NCI-H1694 (cell line): ENCODE measurements at regions not wholly inside any gene's neighbourhood (a gene's known extent, or its start where the extent isn't known, plus 50 kb on each side); places are given as distances from the start of the nearest gene placed in this dataset.
"Not testable (repeated sequence)": the region's sequence is repeated elsewhere in the genome, so short reads cannot be mapped to it uniquely, and the experiment has no call there.

ENCODE experiments used
- DNase-seq: peaks from one replicate; lab custom pipeline; 2025; lab: John Stamatoyannopoulos, UW

DNA sequence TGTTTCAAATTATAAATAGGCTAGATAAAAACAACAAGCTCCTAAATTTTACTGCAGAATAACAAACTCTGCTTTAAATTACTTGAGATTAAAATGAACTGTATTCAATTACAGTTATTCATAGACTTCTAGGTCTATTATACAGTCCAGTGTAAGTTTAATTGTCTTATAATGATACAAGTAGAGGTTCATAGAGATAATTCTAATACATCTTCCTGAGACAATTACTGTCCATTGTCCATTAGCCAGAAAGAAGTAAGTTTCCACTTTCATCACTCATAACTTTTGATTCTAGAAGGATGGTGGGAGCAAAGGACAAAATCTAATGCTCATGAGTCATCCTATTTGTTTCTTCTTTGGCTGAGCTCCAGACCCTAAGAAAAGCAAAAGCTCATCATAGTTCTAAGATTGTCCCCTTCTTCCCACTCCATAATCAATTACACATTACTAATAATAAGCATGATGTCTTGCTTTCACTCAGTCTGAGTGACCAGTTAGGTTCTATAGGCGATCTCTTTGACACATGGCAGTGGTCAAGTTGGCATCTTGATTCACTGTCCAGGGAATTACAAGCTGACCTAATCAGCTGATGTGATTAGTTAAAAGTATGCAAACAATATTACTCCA, 502.5 kb upstream of the IZUMO3 start:
- DNase-seq = no peak

GRCh38 chr9:25045469-25045868, 499.8 kb upstream of the IZUMO3 start:
- not testable (repeated sequence) for DNase-seq

DNA sequence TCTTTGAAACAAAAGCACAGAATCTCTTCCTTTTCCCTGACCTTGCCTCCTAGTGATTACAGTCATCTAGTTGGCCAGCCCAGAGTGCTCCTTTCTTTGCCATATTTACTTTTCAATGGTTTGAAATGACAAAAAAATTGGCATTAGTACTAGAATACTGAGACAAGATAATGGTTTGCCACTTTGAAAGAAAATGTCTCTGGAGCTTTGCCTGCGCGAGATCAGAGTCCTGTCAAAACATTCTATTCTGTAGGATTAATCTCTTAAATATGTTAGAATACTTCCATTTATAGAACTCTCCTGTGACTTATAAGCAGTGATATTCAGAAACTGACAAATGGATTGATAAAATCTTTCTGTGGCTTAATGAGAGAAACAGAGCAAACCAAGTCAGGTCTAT, 484.0 kb upstream of the IZUMO3 start:
- no peak for DNase-seq

GRCh38 chr9:25025686-25026085, 480.0 kb upstream of the IZUMO3 start:
- DNase-seq = no peak

DNA sequence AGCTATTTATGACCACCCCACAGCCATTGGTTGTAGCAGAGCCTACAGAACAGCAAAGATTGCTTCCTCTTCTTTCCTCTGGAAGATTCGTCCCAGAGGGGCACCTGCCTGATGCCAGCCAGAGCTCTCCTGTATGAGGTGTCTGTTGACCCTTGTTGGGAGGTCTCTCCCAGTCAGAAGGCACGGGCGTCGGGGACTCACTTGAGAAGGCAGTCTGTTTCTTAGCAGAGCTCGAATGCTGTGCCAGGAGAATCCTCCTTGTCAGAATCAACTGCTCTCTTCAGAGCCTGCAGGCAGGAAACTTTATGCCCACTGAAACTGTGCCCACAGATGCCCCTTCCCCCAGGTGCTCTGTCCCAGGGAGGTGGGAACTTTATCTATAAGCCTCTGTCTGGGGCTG, 479.5 kb upstream of the IZUMO3 start:
- DNase-seq = no peak

DNA sequence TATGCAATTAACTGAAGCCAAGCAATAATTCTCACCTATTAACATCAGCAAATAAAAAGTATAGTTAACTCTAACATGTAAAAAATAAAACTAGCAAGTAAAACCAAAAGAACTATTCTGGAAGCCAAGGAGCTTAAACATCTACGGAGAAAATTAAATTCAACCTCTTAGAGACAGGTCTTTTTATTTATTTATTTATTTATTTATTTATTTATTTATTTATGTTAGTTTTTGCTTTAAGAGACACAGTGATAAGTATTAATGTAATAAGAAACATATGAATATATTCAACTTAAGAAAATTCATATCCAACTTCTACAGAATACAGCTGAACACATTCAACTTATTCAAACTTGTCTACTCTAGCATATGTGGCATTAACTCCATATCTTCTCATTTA, 472.1 kb upstream of the IZUMO3 start:
- no peak for DNase-seq

- no peak for DNase-seq
These were observed 464.4 kb upstream of the IZUMO3 start for GRCh38 chr9:25010027-25010662.

DNA sequence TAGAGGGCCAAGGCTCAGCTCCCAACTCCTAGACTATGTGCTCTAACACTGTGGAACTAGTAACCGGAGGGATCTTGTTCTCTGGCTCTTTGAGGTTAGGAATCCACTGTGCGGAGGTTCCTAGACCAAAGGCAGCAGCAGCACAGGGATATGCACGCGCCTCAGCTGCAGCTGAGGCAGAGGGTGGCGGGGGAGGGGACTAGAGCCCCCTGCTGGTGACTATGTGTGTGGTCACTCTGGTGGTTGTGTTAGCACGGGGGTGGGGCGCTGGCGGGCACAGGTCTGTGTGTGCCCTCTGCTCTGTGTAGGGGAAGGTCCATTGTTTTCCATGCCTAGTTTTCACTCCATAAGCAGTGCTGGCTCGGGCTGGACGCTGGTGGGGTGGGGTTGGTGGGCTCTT, 458.0 kb upstream of the IZUMO3 start:
- DNase-seq = no peak

DNA sequence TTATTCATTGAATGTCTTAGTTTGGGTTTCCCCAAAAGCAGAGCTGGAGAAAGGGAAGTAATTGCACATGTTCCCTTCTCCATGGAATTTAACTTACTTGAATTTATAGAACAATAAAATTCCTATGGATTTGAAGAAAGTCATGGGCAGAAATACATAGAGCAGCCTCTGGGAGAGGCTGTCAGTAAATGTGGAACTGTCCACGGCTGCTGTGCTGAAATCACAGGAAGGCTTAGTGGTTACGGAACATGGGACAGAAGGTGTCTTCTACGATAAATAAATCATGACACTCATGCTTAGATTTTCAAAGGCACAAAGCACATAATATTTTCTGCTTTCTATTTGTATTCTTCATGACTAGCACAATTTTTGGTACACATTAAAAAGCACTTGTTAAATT, 440.6 kb upstream of the IZUMO3 start:
- DNase-seq = no peak

DNA sequence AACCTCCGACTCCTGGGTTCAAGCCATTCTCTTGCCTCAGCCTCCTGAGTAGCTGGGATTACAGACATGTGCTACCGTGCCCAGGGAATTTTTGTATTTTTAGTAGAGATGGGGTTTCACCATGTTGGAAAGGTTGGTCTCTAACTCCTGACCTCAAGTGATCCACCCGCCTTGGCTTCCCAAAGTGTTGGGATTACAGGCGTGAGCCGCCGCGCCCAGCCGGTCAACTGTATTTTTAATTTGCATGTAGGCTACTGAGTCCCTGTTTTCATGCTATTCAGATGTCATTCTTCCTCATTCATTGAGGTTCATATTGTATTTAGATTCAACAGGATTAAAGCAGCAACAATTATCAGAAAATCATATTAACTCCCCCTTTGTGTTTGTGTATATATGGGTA, 425.1 kb upstream of the IZUMO3 start:
- DNase-seq = not testable (repeated sequence)

GRCh38 chr9:24961762-24962161, 416.1 kb upstream of the IZUMO3 start:
- peak; percentile 78 for DNase-seq

DNA sequence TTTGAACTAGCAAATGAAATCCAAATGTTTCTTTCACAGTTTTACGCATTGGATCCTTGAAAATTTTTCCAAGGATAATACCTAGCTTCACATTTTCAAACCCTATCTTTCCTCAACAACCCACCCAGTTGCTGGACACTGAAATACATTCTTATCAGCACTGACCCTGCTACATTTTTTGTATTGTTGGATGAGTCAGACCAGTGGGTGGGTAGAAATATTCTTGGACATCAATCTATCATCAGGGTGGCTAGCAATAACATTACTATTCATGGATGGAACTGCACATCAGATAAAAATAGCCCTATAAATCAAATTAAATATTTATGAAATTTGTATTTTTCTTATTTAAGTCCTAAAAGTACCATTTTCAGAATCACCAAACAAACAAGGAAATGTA, 407.4 kb upstream of the IZUMO3 start:
- DNase-seq = no peak

- DNase-seq = peak; percentile 85
These were observed 393.6 kb upstream of the IZUMO3 start for GRCh38 chr9:24939109-24939850.

DNA sequence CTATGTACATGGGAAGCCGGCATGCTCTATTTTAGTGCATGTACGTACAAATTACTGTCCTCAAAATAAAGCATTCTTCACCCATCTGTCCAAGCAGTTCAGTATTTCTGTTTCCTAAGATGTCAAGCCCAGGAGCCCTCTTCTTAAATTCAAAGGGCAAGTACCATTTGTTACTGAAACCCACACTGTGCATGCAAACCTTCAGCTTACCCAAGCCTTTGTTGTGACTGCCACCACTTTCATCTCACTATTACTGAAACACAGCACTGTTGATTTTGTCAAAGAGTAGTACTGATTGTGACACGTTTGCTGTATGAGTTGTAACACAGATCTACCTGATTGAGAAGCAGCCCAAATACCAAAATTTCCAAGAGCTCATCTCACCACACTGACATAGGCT, 390.4 kb upstream of the IZUMO3 start:
- no peak for DNase-seq

GRCh38 chr9:24932785-24933184, 387.1 kb upstream of the IZUMO3 start:
- no peak for DNase-seq

DNA sequence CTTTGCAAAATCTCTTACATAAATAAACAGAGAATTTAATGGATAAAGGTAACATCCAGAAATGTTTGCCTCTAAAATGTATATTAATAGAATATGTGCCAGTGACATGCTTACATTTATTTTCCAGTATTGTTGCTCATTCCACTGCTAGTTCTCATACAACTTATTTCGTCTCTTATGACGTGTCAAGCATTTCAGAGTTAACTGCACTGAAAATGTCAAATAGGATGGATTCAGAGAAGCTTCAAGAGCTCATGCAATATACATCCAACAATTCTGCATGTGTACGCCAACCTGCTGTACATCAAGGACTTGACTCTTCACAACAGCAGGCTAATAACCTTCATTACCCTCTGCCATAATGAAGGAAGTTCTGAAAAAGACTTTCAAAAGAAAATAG, 386.2 kb upstream of the IZUMO3 start:
- DNase-seq = no peak

DNA sequence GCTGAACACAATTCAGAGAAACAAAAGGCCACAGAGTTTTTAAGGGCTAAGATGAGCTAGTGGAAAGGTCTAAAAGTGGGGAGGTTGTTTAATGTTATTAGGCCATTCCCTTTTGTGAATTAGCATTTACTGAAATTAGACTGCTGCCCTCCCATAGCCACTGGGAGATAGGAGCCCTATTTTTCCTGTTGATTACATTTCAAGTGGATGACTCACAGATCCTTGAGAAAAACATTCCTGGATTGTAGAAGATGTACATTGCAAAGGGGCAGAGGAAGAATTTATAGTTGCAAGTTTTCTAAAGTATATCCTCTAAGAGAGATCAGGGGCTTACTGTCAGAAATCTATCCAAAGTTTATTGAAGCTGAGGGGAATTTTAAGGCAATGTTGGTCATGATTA, 367.1 kb upstream of the IZUMO3 start:
- no peak for DNase-seq

GRCh38 chr9:24901319-24901718, 355.6 kb upstream of the IZUMO3 start:
- DNase-seq = no peak

GRCh38 chr9:24900179-24900578, 354.5 kb upstream of the IZUMO3 start:
- no peak for DNase-seq

DNA sequence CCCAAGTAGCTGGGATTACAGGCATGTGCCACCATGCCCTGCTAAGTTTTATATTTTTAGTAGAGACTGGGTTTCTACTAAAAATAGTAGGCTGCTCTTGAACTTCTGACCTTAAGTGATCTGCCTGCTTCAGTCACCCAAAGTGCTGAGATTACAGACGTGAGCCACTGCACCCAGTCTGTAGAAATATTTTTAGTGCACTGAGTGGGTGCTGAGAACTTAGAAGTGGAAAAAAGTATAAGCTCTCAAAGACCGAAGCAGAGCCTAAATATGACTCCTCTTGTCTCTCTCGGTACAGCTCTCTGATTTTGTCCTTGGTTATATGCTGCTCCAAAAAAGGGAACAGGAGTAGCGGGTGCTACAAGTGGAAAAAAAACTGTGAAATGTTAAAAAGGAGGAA, 353.8 kb upstream of the IZUMO3 start:
- no peak for DNase-seq

DNA sequence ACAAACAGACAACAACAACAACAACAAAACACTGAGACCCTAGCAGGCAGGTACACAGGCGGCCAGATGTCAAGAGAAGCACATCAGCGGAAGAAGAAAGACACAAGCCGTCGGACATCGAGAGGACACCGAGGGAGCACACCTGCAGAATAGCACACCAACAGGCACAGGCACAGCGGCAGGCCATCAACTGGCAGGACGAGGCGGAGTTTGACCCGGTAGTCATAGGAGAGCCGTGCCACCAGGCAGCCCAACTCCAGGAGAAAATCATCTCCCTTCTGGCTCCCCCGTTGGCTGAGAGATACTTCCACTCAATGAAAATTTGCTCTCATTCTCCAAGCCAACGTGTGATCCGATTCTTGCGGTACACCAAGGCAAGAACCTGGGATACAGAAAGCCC, 352.1 kb upstream of the IZUMO3 start:
- DNase-seq = no peak

DNA sequence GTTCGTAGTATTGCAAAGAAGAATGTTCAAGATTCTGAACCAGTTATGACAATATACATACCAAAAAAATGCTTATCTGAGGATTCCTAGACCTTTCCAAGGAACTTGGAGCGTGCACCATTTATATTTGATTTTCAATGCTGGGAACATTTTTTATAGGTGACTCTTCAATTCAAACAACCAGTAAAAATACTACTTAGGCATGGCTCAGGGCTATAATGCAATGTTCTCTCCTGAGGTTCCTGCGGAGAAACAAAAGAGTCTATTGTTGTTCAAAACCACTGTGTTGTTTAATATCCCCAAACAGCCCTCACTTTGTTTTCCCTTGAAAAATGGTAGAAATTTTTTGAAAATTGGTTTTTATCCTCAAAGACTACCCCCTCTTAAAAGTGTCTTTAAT, 335.7 kb upstream of the IZUMO3 start:
- DNase-seq = no peak

GRCh38 chr9:24879591-24879990, 333.9 kb upstream of the IZUMO3 start:
- no peak for DNase-seq

DNA sequence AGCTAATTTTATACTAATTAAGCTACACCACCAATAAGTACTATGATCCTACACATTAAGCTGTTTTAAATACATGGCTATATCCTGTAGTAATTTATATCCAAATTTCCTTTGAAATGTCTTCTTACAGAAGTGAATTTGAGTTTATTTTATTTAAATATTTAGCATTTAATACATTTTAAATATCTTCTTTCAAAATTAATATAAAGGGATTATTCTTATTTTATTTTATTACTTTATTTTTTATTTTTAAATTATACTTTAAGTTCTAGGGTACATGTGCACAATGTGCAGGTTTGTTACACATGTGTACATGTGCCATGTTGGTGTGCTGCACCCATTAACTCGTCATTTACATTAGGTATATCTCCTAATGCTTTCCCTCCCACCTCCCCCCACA, 310.9 kb upstream of the IZUMO3 start:
- DNase-seq = not testable (repeated sequence)
